WTC11 (cell line): ENCODE measurements at regions not wholly inside any gene's neighbourhood (a gene's known extent, or its start where the extent isn't known, plus 50 kb on each side); places are given as distances from the start of the nearest gene placed in this dataset.

Experiments used
- ATAC-seq: fragments of 200-7000 bp; cut with Tn5 transposase; 2 replicates; pipeline ENCODE4 v1.10.0; 2021; ENCODE audit warnings: mild to moderate bottlenecking, moderate library complexity
- CTCF ChIA-PET: fragments of 300-600 bp; sonication (Branson Sonifier 250); formaldehyde crosslinking; loops from one replicate; lab custom pipeline; 2021; ENCODE audit warnings: antibody characterized with exemption; lab: Charles Lee
- POLR2A ChIA-PET: fragments of 350-600 bp; sonication (Branson Sonifier 250); formaldehyde crosslinking; loops from one replicate; lab custom pipeline; 2021; ENCODE audit warnings: antibody characterized with exemption; lab: Charles Lee
- DNase-seq: peaks from one replicate; pipeline ENCODE4 v3.0.0; 2021; ENCODE audit warnings: low spot score
- H3K27ac Mint-ChIP-seq: 2 replicates; pipeline ENCODE4 v1.8.0; 2021; ENCODE audit warnings: mixed read lengths
- H3K27me3 Mint-ChIP-seq: 2 replicates; pipeline ENCODE4 v1.8.0; 2021; ENCODE audit warnings: low read depth, mild to moderate bottlenecking, moderate library complexity, mixed read lengths
- H3K36me3 Mint-ChIP-seq: 2 replicates; pipeline ENCODE4 v1.8.0; 2021; ENCODE audit warnings: mixed read lengths
- H3K4me1 Mint-ChIP-seq: 2 replicates; pipeline ENCODE4 v1.8.0; 2022; ENCODE audit warnings: mixed read lengths
- H3K4me3 Mint-ChIP-seq: 2 replicates; pipeline ENCODE4 v1.8.0; 2021; ENCODE audit warnings: mild to moderate bottlenecking, moderate library complexity, mixed read lengths
- H3K9me3 Mint-ChIP-seq: 2 replicates; pipeline ENCODE4 v1.8.0; 2021; ENCODE audit warnings: mixed read lengths
- FOXK1 ChIP-seq: sonication (generic); formaldehyde crosslinking; IDR thresholded peaks from 2 replicates; pipeline ENCODE4 v1.8.0; 2022; ENCODE audit warnings: mild to moderate bottlenecking, moderate library complexity, missing genetic modification reagents
- MXD4 ChIP-seq: fragments of 250-450 bp; sonication (Bioruptor Pico); IDR thresholded peaks from 2 replicates; pipeline ENCODE4 v1.8.0; 2021; ENCODE audit warnings: mild to moderate bottlenecking, moderate library complexity, borderline replicate concordance
- NR3C1 ChIP-seq: sonication (generic); formaldehyde crosslinking; conservative IDR thresholded peaks from 2 replicates; pipeline ENCODE4 v1.8.1; 2023; ENCODE audit warnings: low read depth, mild to moderate bottlenecking, missing genetic modification reagents
- TCF7 ChIP-seq: sonication (generic); formaldehyde crosslinking; IDR thresholded peaks from 2 replicates; pipeline ENCODE4 v1.8.0; 2022; ENCODE audit warnings: mild to moderate bottlenecking, low read depth, missing genetic modification reagents, moderate library complexity
- ZBTB21 ChIP-seq: sonication (generic); formaldehyde crosslinking; IDR thresholded peaks from 2 replicates; pipeline ENCODE4 v1.8.1; 2023; ENCODE audit warnings: mild to moderate bottlenecking, missing genetic modification reagents, borderline replicate concordance
- ZNF671 ChIP-seq: fragments of 250-450 bp; sonication (Bioruptor Pico); IDR thresholded peaks from 2 replicates; pipeline ENCODE4 v1.8.0; 2021; ENCODE audit warnings: mild to moderate bottlenecking
- TF ChIP-seq, protein P1 (sequence below): sonication (generic); formaldehyde crosslinking; IDR thresholded peaks from 2 replicates; pipeline ENCODE4 v1.8.0; 2023; ENCODE audit warnings: mild to moderate bottlenecking, missing genetic modification reagents
- TF ChIP-seq, protein P2 (sequence below): sonication (generic); formaldehyde crosslinking; IDR thresholded peaks from 2 replicates; pipeline ENCODE4 v1.8.0; 2022; ENCODE audit warnings: mild to moderate bottlenecking, missing genetic modification reagents
- TF ChIP-seq, protein P3 (sequence below): sonication (generic); formaldehyde crosslinking; IDR thresholded peaks from 2 replicates; pipeline ENCODE4 v1.8.0; 2023; ENCODE audit warnings: missing genetic modification reagents, mild to moderate bottlenecking, borderline replicate concordance
- TF ChIP-seq, protein P4 (sequence below): fragments of 250-450 bp; sonication (Bioruptor Pico); IDR thresholded peaks from 2 replicates; pipeline ENCODE4 v1.8.0; 2021; ENCODE audit warnings: mild to moderate bottlenecking
- TF ChIP-seq, protein P5 (sequence below): sonication (generic); formaldehyde crosslinking; IDR thresholded peaks from 2 replicates; pipeline ENCODE4 v1.8.1; 2022; ENCODE audit warnings: mild to moderate bottlenecking, moderate library complexity, missing genetic modification reagents

DNA sequence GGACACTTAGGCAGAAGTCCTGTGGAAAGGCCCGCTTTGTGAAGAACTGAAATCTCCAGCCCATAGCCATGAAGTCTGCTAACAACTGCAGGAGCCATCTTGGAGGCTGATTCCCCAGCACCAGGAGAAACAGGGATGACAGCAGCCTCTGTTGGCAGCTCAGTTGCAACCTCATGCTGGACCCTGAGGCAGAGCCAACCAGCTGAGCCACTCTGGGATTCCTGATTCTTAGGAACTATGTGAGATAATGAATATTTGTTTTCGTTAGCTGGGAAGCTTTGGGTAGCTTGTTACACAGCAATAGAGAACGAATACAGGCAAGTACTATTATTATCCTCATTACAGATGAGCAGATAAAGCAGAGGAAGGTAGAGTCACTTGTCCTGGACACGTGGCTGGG lies 210.5 kb upstream of the ANKH start (continued):
- TF ChIP-seq, protein P1, sequence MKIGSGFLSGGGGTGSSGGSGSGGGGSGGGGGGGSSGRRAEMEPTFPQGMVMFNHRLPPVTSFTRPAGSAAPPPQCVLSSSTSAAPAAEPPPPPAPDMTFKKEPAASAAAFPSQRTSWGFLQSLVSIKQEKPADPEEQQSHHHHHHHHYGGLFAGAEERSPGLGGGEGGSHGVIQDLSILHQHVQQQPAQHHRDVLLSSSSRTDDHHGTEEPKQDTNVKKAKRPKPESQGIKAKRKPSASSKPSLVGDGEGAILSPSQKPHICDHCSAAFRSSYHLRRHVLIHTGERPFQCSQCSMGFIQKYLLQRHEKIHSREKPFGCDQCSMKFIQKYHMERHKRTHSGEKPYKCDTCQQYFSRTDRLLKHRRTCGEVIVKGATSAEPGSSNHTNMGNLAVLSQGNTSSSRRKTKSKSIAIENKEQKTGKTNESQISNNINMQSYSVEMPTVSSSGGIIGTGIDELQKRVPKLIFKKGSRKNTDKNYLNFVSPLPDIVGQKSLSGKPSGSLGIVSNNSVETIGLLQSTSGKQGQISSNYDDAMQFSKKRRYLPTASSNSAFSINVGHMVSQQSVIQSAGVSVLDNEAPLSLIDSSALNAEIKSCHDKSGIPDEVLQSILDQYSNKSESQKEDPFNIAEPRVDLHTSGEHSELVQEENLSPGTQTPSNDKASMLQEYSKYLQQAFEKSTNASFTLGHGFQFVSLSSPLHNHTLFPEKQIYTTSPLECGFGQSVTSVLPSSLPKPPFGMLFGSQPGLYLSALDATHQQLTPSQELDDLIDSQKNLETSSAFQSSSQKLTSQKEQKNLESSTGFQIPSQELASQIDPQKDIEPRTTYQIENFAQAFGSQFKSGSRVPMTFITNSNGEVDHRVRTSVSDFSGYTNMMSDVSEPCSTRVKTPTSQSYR, result no peak
- TF ChIP-seq, protein P2, sequence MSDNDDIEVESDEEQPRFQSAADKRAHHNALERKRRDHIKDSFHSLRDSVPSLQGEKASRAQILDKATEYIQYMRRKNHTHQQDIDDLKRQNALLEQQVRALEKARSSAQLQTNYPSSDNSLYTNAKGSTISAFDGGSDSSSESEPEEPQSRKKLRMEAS (CRISPR knock-in tag), result no peak
- TF ChIP-seq, protein P3, sequence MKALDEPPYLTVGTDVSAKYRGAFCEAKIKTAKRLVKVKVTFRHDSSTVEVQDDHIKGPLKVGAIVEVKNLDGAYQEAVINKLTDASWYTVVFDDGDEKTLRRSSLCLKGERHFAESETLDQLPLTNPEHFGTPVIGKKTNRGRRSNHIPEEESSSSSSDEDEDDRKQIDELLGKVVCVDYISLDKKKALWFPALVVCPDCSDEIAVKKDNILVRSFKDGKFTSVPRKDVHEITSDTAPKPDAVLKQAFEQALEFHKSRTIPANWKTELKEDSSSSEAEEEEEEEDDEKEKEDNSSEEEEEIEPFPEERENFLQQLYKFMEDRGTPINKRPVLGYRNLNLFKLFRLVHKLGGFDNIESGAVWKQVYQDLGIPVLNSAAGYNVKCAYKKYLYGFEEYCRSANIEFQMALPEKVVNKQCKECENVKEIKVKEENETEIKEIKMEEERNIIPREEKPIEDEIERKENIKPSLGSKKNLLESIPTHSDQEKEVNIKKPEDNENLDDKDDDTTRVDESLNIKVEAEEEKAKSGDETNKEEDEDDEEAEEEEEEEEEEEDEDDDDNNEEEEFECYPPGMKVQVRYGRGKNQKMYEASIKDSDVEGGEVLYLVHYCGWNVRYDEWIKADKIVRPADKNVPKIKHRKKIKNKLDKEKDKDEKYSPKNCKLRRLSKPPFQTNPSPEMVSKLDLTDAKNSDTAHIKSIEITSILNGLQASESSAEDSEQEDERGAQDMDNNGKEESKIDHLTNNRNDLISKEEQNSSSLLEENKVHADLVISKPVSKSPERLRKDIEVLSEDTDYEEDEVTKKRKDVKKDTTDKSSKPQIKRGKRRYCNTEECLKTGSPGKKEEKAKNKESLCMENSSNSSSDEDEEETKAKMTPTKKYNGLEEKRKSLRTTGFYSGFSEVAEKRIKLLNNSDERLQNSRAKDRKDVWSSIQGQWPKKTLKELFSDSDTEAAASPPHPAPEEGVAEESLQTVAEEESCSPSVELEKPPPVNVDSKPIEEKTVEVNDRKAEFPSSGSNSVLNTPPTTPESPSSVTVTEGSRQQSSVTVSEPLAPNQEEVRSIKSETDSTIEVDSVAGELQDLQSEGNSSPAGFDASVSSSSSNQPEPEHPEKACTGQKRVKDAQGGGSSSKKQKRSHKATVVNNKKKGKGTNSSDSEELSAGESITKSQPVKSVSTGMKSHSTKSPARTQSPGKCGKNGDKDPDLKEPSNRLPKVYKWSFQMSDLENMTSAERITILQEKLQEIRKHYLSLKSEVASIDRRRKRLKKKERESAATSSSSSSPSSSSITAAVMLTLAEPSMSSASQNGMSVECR, result no peak
- TF ChIP-seq ZBTB21 (CRISPR knock-in tag) (no peak), ZNF671 (CRISPR knock-in tag) (no peak)
- TF ChIP-seq, protein P4, sequence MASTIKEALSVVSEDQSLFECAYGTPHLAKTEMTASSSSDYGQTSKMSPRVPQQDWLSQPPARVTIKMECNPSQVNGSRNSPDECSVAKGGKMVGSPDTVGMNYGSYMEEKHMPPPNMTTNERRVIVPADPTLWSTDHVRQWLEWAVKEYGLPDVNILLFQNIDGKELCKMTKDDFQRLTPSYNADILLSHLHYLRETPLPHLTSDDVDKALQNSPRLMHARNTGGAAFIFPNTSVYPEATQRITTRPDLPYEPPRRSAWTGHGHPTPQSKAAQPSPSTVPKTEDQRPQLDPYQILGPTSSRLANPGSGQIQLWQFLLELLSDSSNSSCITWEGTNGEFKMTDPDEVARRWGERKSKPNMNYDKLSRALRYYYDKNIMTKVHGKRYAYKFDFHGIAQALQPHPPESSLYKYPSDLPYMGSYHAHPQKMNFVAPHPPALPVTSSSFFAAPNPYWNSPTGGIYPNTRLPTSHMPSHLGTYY (CRISPR knock-in tag), result no peak

DNA sequence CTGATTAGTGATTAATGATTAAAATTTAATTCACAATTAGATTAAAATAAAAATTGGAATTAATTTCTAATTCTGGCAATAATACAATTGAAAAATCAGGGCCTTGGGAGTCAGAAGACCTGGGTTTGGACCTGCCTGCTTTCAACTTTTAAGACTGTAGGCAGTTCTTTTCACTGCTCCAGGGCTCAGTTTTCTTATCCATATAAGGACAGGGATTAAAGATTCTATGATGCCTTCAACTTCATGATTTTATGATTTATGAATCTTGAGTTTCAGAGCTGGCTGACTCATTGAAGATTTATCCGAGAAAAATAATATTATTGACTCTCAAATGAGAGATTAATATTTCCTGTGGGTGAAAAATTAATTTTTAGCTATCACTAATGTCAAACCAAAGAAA lies 208.6 kb upstream of the ANKH start:
- no peak for ATAC-seq
- H3K4me1 Mint-ChIP-seq, result no peaks in the 10 kb centered on the region
- TF ChIP-seq NR3C1 (CRISPR knock-in tag), result no peak
- TF ChIP-seq, protein P5, sequence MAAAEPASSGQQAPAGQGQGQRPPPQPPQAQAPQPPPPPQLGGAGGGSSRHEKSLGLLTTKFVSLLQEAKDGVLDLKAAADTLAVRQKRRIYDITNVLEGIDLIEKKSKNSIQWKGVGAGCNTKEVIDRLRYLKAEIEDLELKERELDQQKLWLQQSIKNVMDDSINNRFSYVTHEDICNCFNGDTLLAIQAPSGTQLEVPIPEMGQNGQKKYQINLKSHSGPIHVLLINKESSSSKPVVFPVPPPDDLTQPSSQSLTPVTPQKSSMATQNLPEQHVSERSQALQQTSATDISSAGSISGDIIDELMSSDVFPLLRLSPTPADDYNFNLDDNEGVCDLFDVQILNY (CRISPR knock-in tag), result no peak
- no peak for TF ChIP-seq TCF7 (CRISPR knock-in tag)
- TF ChIP-seq MXD4 (CRISPR knock-in tag), result no peak
- TF ChIP-seq, all 79 proteins: peak for 0
- DNase-seq, result no peak
- CTCF ChIA-PET, result no interaction called here
- no peak overlapping the region for H3K4me3 Mint-ChIP-seq
- H3K27me3 Mint-ChIP-seq, result no peaks in the 10 kb centered on the region
- peaks cover 9% of the 10 kb centered on the region; the same call in 1 of the 2 replicates for H3K36me3 Mint-ChIP-seq
- peaks cover 22% of the 10 kb centered on the region for H3K9me3 Mint-ChIP-seq
- POLR2A ChIA-PET, result no interaction called here
- H3K27ac Mint-ChIP-seq, result no peak overlapping the region

DNA sequence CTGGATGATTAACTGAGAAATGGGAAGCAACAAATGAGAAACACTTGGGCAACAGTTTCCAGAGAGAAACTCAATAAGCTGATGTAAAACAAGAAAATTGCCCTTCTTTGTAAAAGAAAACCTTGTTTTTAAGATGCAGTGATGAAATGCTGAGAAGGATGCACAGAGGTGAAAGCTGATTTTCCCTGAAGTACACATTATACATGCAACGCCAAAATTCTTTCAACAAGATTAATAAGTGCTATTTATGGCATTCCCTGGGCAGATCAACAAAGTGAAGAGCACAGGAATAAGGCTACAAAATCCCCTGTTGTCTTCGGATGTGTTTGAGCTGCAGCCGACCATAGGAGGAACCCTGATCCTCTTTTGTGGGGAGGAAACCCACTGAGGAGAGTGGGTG lies 208.0 kb upstream of the ANKH start:
- POLR2A ChIA-PET, result no interaction called here
- H3K4me1 Mint-ChIP-seq, result no peaks in the 10 kb centered on the region
- peaks cover 22% of the 10 kb centered on the region for H3K9me3 Mint-ChIP-seq
- DNase-seq (no peak), ATAC-seq (no peak)
- H3K27ac Mint-ChIP-seq, result no peak overlapping the region
- H3K27me3 Mint-ChIP-seq, result no peaks in the 10 kb centered on the region
- TF ChIP-seq FOXK1 (CRISPR knock-in tag), result no peak
- H3K4me3 Mint-ChIP-seq, result no peak overlapping the region
- peaks cover 9% of the 10 kb centered on the region; the same call in 1 of the 2 replicates for H3K36me3 Mint-ChIP-seq
- CTCF ChIA-PET, result no interaction called here
